Suprapubic skin (tissue), 4 donors: ENCODE measurements at regions not wholly inside any gene's neighbourhood (a gene's known extent, or its start where the extent isn't known, plus 50 kb on each side); places are given as distances from the start of the nearest gene placed in this dataset.

Experiments used
- DNase-seq, 2 donors: peaks; one replicate each; pipeline ENCODE4 v3.0.0-alpha.2; 2019; ENCODE audit warnings: low spot score in 2 of 2
- H3K27ac ChIP-seq: fragments of 200-600 bp; sonication (generic); one replicate; pipeline ENCODE4 v1.5.1; 2019
- H3K27me3 ChIP-seq: fragments of 200-600 bp; sonication (generic); one replicate; pipeline ENCODE4 v1.5.1; 2019
- H3K36me3 ChIP-seq: fragments of 200-600 bp; sonication (generic); one replicate; pipeline ENCODE4 v1.5.1; 2019
- H3K4me1 ChIP-seq: fragments of 200-600 bp; sonication (generic); one replicate; pipeline ENCODE4 v1.5.1; 2019
- H3K4me3 ChIP-seq: fragments of 200-600 bp; sonication (generic); one replicate; pipeline ENCODE4 v1.5.1; 2019; ENCODE audit warnings: mild to moderate bottlenecking
- H3K9me3 ChIP-seq: fragments of 200-600 bp; sonication (generic); one replicate; pipeline ENCODE4 v1.5.1; 2019
- CTCF ChIP-seq, 2 donors: fragments of 200-600 bp in 1 of 2; fragments of 450-650 bp in 1 of 2; sonication (generic) in 1 of 2; IDR thresholded peaks; one replicate each; pipeline ENCODE4 v1.5.1; 2016 to 2019; ENCODE audit warnings: antibody characterized with exemption in 2 of 2, mild to moderate bottlenecking in 1 of 2, moderate library complexity in 1 of 2
- EP300 ChIP-seq: sonication (generic); formaldehyde crosslinking; IDR thresholded peaks from one replicate; pipeline ENCODE4 v1.6.1; 2017; ENCODE audit warnings: antibody characterized with exemption
- POLR2A ChIP-seq, 2 donors: fragments of 450-650 bp; IDR thresholded peaks; one replicate each; pipeline ENCODE4 v1.6.1; 2017; ENCODE audit warnings: antibody characterized with exemption in 2 of 2, mild to moderate bottlenecking in 2 of 2, moderate library complexity in 2 of 2
- POLR2AphosphoS5 ChIP-seq, 3 donors: sonication (generic); formaldehyde crosslinking; IDR thresholded peaks; one replicate each; pipeline ENCODE4 v1.6.1; 2017; ENCODE audit warnings: antibody characterized with exemption in 3 of 3
- WGBS: methylation state at CpG from one replicate; pipeline ENCODE4 v1.1.5; 2018; 5-methylcytosine and 5-hydroxymethylcytosine counted together

GRCh38 chr11:129580278-129580677 lies 204.6 kb downstream of the BARX2 start:
- WGBS = 95% methylated on average over 10 of the region's 10 CpGs
- no peaks in the 10 kb centered on the region for H3K36me3 ChIP-seq
- H3K27me3 ChIP-seq = no peaks in the 10 kb centered on the region
- H3K4me1 ChIP-seq = no peaks in the 10 kb centered on the region
- TF ChIP-seq POLR2AphosphoS5 (IDR thresholded peaks at IDR 0.05) (no peak), CTCF (IDR thresholded peaks at IDR 0.05) (no peak), POLR2A (IDR thresholded peaks at IDR 0.05) (no peak), EP300 (no peak)
- no peak overlapping the region for H3K4me3 ChIP-seq
- H3K27ac ChIP-seq = no peak overlapping the region
- H3K9me3 ChIP-seq = no peaks in the 10 kb centered on the region
- no peak for DNase-seq

- TF ChIP-seq POLR2A (IDR thresholded peaks at IDR 0.05) (no peak), EP300 (no peak)
- Histone ChIP-seq H3K9me3 (no peaks in the 10 kb centered on the region), H3K27me3 (no peaks in the 10 kb centered on the region), H3K4me1 (peaks cover 5% of the 10 kb centered on the region), H3K4me3 (no peak overlapping the region), H3K36me3 (no peaks in the 10 kb centered on the region), H3K27ac (no peak overlapping the region)
- no peak for DNase-seq
- 61% methylated on average over 6 of the region's 6 CpGs for WGBS
Measured at GRCh38 chr11:129584316-129584715, 208.7 kb downstream of the BARX2 start.

- H3K9me3 ChIP-seq = no peaks in the 10 kb centered on the region
- no peak overlapping the region for H3K4me3 ChIP-seq
- no peaks in the 10 kb centered on the region for H3K36me3 ChIP-seq
- no peaks in the 10 kb centered on the region for H3K27me3 ChIP-seq
- no peak for DNase-seq
- peaks cover 27% of the 10 kb centered on the region for H3K4me1 ChIP-seq
- no peak overlapping the region for H3K27ac ChIP-seq
- 33% methylated on average over 5 of the region's 5 CpGs for WGBS
- TF ChIP-seq EP300 = no peak
- no peak for TF ChIP-seq POLR2A (IDR thresholded peaks at IDR 0.05)
- no peak for TF ChIP-seq CTCF (IDR thresholded peaks at IDR 0.05)
- TF ChIP-seq POLR2AphosphoS5 (IDR thresholded peaks at IDR 0.05) = no peak
Measured at GRCh38 chr11:129589190-129589860, 213.7 kb downstream of the BARX2 start.

- DNase-seq = no peak
- WGBS = 64% methylated on average over 10 of the region's 10 CpGs
- no peaks in the 10 kb centered on the region for H3K9me3 ChIP-seq
Measured at GRCh38 chr11:129590030-129590752, 214.5 kb downstream of the BARX2 start.

GRCh38 chr11:129590753-129591475 lies 215.3 kb downstream of the BARX2 start:
- Histone ChIP-seq H3K27ac (no peak overlapping the region), H3K9me3 (no peaks in the 10 kb centered on the region), H3K4me1 (peaks cover 31% of the 10 kb centered on the region), H3K4me3 (no peak overlapping the region), H3K27me3 (no peaks in the 10 kb centered on the region), H3K36me3 (no peaks in the 10 kb centered on the region)
- TF ChIP-seq POLR2A (IDR thresholded peaks at IDR 0.05) (no peak), EP300 (no peak), CTCF (IDR thresholded peaks at IDR 0.05) (no peak), POLR2AphosphoS5 (IDR thresholded peaks at IDR 0.05) (no peak)
- 72% methylated on average over 9 of the region's 9 CpGs for WGBS
- DNase-seq = no peak

More at GRCh38 chr11:129590030-129590752, 214.5 kb downstream of the BARX2 start:
- Histone ChIP-seq H3K4me1 (peaks cover 30% of the 10 kb centered on the region), H3K36me3 (no peaks in the 10 kb centered on the region), H3K27ac (no peak overlapping the region), H3K4me3 (no peak overlapping the region), H3K27me3 (no peaks in the 10 kb centered on the region)
- TF ChIP-seq POLR2A (IDR thresholded peaks at IDR 0.05) (no peak), CTCF (IDR thresholded peaks at IDR 0.05) (no peak), POLR2AphosphoS5 (IDR thresholded peaks at IDR 0.05) (no peak), EP300 (no peak)
